Erythroblast (primary cell): ENCODE measurements at regions not wholly inside any gene's neighbourhood (a gene's known extent, or its start where the extent isn't known, plus 50 kb on each side); places are given as distances from the start of the nearest gene placed in this dataset.

Experiments used
- DNase-seq, 2 experiments: peaks; one replicate each; lab custom pipeline; 2025; lab: John Stamatoyannopoulos, UW
- GATA1 ChIP-seq: IDR thresholded peaks from 2 replicates; pipeline ENCODE4 v1.6.1; 2011; ENCODE audit warnings: low read depth, mild to moderate bottlenecking, control low read depth, low read length, moderate library complexity
- POLR2A ChIP-seq: IDR thresholded peaks from 2 replicates; pipeline ENCODE4 v1.6.1; 2011; ENCODE audit warnings: mild to moderate bottlenecking, low read length

DNA sequence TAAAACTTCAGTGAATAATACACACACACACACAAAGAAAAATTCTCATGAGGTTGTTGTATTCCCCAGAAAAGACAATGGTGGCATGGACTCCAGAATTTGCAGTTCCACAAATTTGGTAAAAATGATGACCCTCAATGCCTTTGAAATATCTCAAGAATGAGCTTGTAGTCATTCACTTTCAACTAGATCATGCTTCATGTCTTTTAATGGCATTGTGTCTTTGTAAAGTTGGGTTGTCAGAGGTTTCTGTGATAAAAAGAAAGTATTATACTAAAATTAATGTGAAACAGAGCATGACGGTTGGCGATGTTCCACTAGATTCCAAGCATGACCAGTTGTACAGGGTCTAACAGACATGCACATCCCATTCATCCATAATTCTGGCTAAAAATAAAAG is 685.0 kb upstream of the FRG1 start:
- no peak for DNase-seq
- no peak for TF ChIP-seq POLR2A
- TF ChIP-seq GATA1, result no peak

DNA sequence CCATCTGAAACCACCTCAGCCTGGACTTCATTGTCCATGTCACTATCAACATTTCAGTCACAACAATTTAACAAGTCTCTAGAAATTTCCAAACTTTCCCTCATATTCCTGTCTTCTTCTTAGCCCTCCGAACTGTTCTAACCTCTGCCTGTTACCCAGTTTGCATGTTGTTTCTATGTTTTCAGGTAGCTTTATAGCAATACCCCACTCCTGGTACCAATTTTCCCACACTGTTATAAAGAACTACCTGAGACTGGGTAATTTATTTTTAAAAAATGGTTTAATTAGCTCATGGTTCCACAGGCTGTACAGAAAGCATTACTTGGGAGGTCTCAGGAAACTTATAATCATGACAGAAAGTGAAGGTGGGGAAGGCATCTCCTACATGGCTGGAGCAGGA is 679.2 kb upstream of the FRG1 start:
- no peak for DNase-seq
- no peak for TF ChIP-seq POLR2A
- no peak for TF ChIP-seq GATA1

DNA sequence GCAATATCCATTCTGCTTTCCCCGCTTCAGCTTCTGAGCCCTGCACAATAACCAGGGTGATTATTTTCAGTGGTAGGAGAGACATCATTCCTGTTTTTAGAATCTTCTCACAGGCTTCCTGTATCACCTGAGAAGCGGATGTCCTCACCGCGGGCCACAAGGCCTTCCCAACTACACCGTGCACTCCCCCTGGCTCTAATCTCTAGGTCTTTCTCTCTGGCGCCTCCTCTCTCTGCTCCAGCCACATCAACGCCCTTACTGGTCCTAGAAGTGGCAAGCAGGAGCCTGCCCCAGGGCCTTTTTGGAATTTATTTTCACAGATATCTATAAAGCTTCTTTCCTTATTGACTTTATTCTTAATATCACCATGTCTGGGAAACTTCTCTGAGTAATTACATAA is 675.2 kb upstream of the FRG1 start:
- DNase-seq, result no peak
- TF ChIP-seq POLR2A (no peak), GATA1 (no peak)

DNA sequence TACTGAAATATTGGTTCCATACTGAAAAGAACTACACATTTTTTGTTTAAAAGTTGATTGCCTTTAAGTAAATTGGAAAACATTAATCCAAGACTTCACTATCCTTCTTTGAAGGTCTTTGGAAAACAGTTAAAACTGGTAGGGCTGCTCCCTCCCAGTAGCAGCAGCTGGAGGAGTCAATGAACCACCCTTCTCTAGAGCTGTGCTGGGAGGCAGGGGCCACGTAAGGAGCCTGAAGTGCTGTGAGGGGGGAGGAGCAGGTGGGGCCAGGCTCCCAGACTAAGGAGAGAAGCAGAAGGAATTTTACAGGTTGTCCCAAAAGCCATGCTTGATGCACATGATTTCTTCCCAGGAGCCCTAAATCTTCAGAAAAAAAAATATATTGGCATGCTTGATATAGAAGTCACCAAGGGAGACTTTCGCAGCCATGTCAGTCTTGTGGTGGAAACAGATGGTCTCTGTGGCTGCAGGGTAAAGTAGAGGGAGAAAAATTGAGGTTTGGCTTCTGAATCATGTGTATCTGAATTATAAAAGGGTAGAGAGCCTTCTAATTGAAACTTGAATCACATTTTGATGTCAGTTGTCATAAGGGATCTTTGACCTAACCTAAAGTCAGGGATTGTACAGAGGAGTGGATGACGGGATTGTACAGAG is 673.2 kb upstream of the FRG1 start:
- TF ChIP-seq GATA1 (no peak), POLR2A (no peak)
- no peak for DNase-seq

DNA sequence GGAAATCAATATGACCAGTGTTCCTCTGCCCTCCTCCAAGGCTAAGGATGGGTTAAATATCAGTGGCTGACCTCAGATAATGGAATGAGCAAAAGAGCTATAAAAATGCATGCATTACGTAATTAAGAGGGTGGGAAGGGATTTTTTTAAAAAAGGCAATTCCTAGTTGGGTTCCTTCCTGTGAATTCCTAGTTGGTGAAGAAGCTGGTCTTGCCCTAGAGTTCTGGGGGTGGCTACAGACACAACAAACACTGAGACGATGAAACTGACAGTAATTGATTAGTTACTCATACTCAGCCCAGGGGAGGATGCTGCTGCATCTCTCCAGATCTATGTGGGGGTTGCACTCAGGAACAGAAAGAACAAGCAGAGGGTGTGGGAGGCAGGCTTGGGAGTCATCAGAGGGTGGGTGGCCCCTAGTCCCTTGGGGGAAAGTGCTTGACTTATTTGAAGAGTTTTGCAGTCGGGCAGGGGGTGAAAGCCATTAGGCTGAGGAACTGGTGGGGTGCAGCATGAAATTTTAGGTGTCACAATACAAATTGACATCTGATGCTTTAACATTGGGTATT is 662.0 kb upstream of the FRG1 start:
- TF ChIP-seq POLR2A (no peak), GATA1 (no peak)
- no peak for DNase-seq

DNA sequence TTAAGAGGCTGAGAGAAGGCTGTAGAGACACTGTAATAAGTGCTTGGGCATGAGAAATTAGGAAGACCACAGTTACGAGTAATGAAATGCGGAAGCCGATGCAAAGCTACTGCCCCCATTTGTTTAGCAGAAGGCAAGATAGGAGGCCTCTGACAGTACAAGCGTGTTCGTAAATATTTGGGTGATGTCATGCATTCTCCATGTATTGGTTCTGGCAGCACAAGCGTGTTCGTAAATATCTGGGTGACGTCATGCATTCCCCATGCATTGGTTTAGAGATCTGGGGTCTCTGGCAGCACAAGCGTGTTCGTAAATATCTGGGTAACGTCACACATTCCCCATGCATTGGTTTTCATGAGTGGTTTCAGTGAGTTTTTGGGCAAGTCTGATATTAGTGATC is 661.5 kb upstream of the FRG1 start:
- TF ChIP-seq GATA1, result no peak
- TF ChIP-seq POLR2A, result no peak
- no peak for DNase-seq

DNA sequence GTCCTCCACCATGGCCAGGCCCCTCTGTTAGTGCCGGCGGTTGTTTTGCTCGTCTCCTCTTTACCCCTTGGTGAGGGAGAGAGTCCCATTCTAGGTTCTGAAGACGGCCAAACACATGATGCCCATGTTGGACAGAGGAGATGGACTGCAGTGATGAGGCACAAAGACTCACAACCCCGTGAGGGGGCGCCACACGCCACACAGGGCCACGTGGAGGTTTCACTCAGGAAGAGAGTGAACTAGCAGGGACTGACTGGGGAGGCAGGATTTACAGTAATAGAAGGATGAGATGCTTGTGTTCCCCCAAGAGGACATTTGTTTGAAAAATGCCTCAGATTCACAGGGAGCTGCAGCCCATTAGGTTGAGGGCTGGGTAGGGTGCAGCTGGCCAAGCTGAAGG is 655.3 kb upstream of the FRG1 start:
- DNase-seq, result no peak
- TF ChIP-seq POLR2A (no peak), GATA1 (no peak)

DNA sequence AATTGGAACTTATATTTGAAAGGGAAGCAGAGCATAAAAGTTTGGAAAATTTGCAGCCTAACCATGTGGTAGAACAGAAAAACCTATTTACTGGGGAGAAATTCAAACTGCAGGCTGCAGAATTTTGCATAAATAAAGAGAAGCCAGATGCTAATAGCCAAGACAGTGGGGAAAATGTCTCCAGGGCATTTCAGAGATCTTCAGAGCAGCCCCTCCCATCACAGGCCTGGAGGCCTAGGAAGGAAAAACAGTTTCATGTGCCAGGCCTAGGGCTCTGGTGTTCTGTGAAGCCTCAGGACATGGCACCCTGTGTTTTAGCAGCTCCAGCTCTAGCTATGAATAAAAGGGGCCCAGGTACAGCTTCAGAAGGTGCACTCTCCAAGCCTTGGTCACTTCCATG is 648.7 kb upstream of the FRG1 start:
- TF ChIP-seq GATA1 (no peak), POLR2A (no peak)
- no peak for DNase-seq

DNA sequence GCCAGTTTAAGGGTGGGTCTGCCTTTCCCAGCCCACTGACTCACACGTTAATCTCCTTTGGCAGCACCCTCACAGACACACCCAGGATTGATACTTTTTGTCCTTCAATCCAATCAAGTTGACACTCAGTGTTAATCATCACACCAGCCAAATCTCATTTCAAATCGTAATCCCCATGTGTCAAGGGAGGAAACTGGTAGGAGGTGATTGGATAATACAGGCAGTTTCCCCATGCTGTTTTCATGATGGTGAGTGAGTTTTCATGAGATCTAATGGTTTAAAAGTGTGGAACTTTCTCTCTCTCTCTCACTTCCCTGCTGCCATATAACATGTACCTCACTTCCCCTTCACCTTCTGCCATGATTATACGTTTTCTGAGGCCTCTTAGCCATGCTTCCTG is 647.2 kb upstream of the FRG1 start:
- no peak for DNase-seq
- TF ChIP-seq GATA1 (no peak), POLR2A (no peak)

DNA sequence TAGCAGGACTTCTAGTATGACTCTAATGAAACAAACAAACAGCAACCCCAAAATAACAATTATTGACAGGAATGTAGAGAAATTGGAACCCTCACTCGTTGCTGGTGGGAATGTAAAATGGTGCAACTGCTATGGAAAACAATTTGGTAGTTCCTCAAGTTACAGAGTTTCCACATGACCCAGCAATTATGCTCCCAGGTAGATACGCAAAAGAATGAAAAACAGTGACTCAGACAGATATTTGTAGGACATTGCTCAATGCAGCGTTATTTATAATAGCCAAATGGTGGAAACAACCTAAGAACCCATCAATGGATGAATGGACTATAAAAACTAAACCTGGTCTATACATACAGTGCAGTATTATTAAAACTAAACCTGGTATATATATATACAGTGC is 646.1 kb upstream of the FRG1 start:
- TF ChIP-seq GATA1, result no peak
- TF ChIP-seq POLR2A, result no peak
- no peak for DNase-seq

DNA sequence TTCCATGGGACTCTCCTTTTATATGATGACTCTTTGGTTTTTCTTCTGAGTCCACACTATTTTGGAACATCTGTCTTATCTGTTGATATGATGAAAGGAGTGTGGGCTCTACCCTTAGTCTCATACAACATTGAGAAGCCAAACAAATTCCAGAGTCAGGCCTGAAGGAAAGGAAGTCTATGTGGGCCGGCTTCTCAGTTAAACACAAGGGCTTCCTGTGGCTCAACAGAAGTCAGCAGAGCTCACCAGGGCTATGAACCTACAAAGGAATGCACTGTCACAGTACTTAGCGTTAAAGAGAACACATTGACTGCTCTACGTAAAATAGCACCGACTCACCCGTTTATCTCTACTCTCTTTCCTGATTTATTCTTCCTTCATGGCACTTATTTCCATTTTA is 641.0 kb upstream of the FRG1 start:
- TF ChIP-seq POLR2A, result no peak
- no peak for TF ChIP-seq GATA1
- DNase-seq, result no peak

DNA sequence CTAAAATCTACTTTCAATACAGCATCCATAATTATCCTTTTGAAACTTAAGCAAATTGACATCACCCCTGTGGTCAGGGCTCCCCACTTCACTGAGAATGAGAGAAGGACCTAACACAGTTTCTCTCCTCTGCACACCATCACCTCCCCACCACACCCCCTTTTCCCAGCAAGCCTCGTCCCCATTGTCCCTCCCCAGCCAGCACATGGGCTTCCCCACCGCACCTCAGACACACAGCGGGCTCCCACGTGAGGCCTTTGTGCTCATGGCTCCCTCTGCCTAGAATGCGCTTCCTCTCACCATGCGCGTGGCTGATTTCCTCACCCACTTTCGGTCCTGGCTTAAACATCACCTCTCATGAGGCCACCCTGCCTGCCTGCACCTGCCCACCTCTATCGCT is 639.0 kb upstream of the FRG1 start:
- no peak for DNase-seq
- TF ChIP-seq GATA1, result no peak
- TF ChIP-seq POLR2A, result no peak

DNA sequence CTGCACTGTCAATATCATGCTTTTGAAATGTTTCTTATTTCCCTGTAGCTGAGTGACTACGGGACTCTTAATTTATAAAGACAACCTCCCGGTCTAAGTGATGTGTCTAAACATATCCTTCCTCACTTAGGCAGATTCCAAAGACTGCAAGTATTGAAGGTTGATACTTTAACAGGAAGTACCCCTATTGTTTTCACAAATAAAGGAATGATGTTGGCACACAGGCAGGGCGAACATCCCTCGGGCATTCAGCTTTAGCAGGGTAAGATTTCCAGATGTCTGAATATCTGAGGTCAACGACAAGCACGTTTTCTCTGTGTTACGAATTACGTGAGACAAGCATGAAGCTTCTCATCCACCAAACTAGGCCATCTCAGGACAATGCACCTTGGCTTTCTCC is 638.0 kb upstream of the FRG1 start:
- no peak for DNase-seq
- TF ChIP-seq GATA1 (no peak), POLR2A (no peak)

DNA sequence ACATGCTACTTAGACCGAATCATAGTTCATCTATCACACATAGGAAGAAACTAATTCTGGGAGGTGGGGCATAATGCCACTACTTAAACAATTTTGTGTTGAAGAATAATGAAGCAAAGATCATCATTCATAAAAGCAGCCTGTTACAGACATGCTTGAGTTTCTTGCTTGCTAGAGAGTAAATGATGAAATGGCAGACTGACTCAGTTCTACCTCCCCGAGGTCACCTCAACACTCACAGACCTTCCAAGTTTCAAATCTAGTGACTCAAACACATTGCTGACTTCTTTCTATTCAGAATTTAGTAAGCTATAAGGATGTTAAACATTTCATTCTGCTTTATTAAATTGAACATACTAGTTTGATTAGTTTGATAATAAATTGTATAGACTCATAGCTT is 636.5 kb upstream of the FRG1 start:
- TF ChIP-seq POLR2A (no peak), GATA1 (no peak)
- DNase-seq, result no peak

DNA sequence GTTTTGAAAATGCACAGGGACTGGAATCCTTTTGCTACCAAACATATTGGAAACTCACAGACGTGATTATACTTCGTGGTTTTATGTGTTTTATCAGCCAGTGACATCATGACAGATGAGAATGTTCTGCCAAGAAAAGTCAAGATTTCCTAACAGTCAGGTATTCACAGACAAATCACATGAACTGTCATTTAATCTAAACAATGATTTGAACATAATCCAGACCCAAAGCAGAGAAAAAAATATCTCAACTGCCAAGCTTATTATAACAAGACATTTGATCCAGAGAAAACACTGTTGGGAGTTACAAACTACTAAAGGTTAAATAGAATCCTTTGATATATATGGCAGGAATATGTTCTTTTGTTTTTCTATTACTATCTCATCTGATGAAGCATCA is 635.9 kb upstream of the FRG1 start:
- DNase-seq, result no peak

More for the DNA sequence above, 635.9 kb upstream of the FRG1 start:
- no peak for TF ChIP-seq POLR2A
- TF ChIP-seq GATA1, result no peak
